Progenitor cell of endocrine pancreas (in vitro differentiated cells): ENCODE measurements at regions not wholly inside any gene's neighbourhood (a gene's known extent, or its start where the extent isn't known, plus 50 kb on each side); places are given as distances from the start of the nearest gene placed in this dataset.

Experiments used
- DNase-seq: peaks from one replicate; pipeline ENCODE4 v3.0.0; 2021; ENCODE audit warnings: low spot score; ENCODE audit not compliant: unreplicated experiment
- H3K27ac Mint-ChIP-seq: 2 replicates; pipeline ENCODE4 v1.8.0; 2021; ENCODE audit warnings: mild to moderate bottlenecking, moderate library complexity, mixed read lengths
- H3K27me3 Mint-ChIP-seq: 2 replicates; pipeline ENCODE4 v1.8.0; 2021; ENCODE audit warnings: mixed read lengths
- H3K36me3 Mint-ChIP-seq: 2 replicates; pipeline ENCODE4 v1.8.0; 2022; ENCODE audit warnings: mixed read lengths; ENCODE audit not compliant: insufficient read depth
- H3K4me1 Mint-ChIP-seq: 2 replicates; pipeline ENCODE4 v1.8.0; 2021; ENCODE audit warnings: low read depth, mixed read lengths
- H3K4me3 Mint-ChIP-seq: 2 replicates; pipeline ENCODE4 v1.8.0; 2021; ENCODE audit warnings: low read depth, mild to moderate bottlenecking, moderate library complexity, mixed read lengths
- H3K9me3 Mint-ChIP-seq: 2 replicates; pipeline ENCODE4 v1.8.0; 2021; ENCODE audit warnings: low read depth, mixed read lengths
- CTCF ChIP-seq: fragments of 200-600 bp; sonication (generic); IDR thresholded peaks from one replicate; pipeline ENCODE4 v1.5.0; 2021; ENCODE audit warnings: antibody characterized with exemption, mild to moderate bottlenecking; ENCODE audit not compliant: unreplicated experiment

GRCh38 chr2:8496617-8497016 is 185.2 kb upstream of the ID2 start:
- no peak for TF ChIP-seq CTCF
- Mint-ChIP-seq H3K4me3 (no peak overlapping the region), H3K27me3 (peaks cover 21% of the 10 kb centered on the region), H3K4me1 (peaks cover 65% of the 10 kb centered on the region), H3K36me3 (no peaks in the 10 kb centered on the region), H3K27ac (no peak overlapping the region), H3K9me3 (no peaks in the 10 kb centered on the region)
- DNase-seq = no peak

- no peak for DNase-seq
- no peak for TF ChIP-seq CTCF
- no peak overlapping the region for H3K4me3 Mint-ChIP-seq
- H3K36me3 Mint-ChIP-seq = no peaks in the 10 kb centered on the region
- no peak overlapping the region for H3K27ac Mint-ChIP-seq
- H3K27me3 Mint-ChIP-seq = peaks cover 26% of the 10 kb centered on the region
- peaks cover 48% of the 10 kb centered on the region for H3K4me1 Mint-ChIP-seq
- H3K9me3 Mint-ChIP-seq = no peaks in the 10 kb centered on the region
Measured at GRCh38 chr2:8498994-8499393, 182.9 kb upstream of the ID2 start.

GRCh38 chr2:8500124-8501054 is 181.5 kb upstream of the ID2 start:
- Mint-ChIP-seq H3K27me3 (peaks cover 20% of the 10 kb centered on the region), H3K36me3 (no peaks in the 10 kb centered on the region), H3K4me1 (peaks cover 38% of the 10 kb centered on the region), H3K9me3 (no peaks in the 10 kb centered on the region), H3K27ac (peak overlapping the region; percentile 92), H3K4me3 (peak overlapping the region; percentile 28)
- no peak for DNase-seq
- TF ChIP-seq CTCF = no peak

GRCh38 chr2:8501061-8501720 is 180.7 kb upstream of the ID2 start:
- Mint-ChIP-seq H3K4me3 (no peak overlapping the region), H3K36me3 (no peaks in the 10 kb centered on the region), H3K27me3 (peaks cover 16% of the 10 kb centered on the region), H3K9me3 (no peaks in the 10 kb centered on the region), H3K4me1 (peaks cover 36% of the 10 kb centered on the region), H3K27ac (no peak overlapping the region)
- TF ChIP-seq CTCF = no peak
- no peak for DNase-seq

GRCh38 chr2:8502316-8502715 is 179.5 kb upstream of the ID2 start:
- Mint-ChIP-seq H3K4me3 (no peak overlapping the region), H3K27ac (no peak overlapping the region), H3K36me3 (no peaks in the 10 kb centered on the region), H3K4me1 (peaks cover 25% of the 10 kb centered on the region), H3K27me3 (peaks cover 8% of the 10 kb centered on the region), H3K9me3 (no peaks in the 10 kb centered on the region)
- DNase-seq = no peak
- no peak for TF ChIP-seq CTCF
